Astrocyte of the cerebellum (primary cell): ENCODE measurements at regions not wholly inside any gene's neighbourhood (a gene's known extent, or its start where the extent isn't known, plus 50 kb on each side); places are given as distances from the start of the nearest gene placed in this dataset.

Experiments used
- DNase-seq: peaks from one replicate; pipeline ENCODE4 v3.0.0-alpha.2; 2011; ENCODE audit warnings: low read depth
- H3K4me3 ChIP-seq: 2 replicates; pipeline ENCODE4 v1.5.1; 2011; ENCODE audit warnings: mild to moderate bottlenecking, low read depth, low read length, moderate library complexity
- CTCF ChIP-seq: IDR thresholded peaks from 2 replicates; pipeline ENCODE4 v1.5.1; 2012; ENCODE audit warnings: low read length, low read depth, moderate library complexity, mild to moderate bottlenecking; ENCODE audit errors: missing control alignments
- in situ Hi-C: cut with HindIII; loops from 2 replicates; pipeline ENCODE4 v1.10.0; 2017; ENCODE audit warnings: low sequenced_read_pairs

GRCh38 chr20:56885521-56885920, 256.4 kb downstream of the TFAP2C start:
- in situ Hi-C loops: no loop called here

GRCh38 chr20:56890011-56890410, 260.9 kb downstream of the TFAP2C start:
- in situ Hi-C loops: no loop called here
- DNase-seq: no peak
- H3K4me3 ChIP-seq: no peak overlapping the region
- no peak for TF ChIP-seq CTCF

More at GRCh38 chr20:56885521-56885920, 256.4 kb downstream of the TFAP2C start:
- no peak overlapping the region for H3K4me3 ChIP-seq
- TF ChIP-seq CTCF: no peak
- no peak for DNase-seq

GRCh38 chr20:56893226-56893917, 264.3 kb downstream of the TFAP2C start:
- no peak for TF ChIP-seq CTCF
- no peak for DNase-seq
- in situ Hi-C loops: no loop called here

GRCh38 chr20:56896447-56896846, 267.3 kb downstream of the TFAP2C start:
- in situ Hi-C loops: no loop called here
- no peak overlapping the region for H3K4me3 ChIP-seq
- TF ChIP-seq CTCF: no peak
- no peak for DNase-seq

More at GRCh38 chr20:56893226-56893917, 264.3 kb downstream of the TFAP2C start:
- H3K4me3 ChIP-seq: no peak overlapping the region

- H3K4me3 ChIP-seq: no peak overlapping the region
- no peak for DNase-seq
- no peak for TF ChIP-seq CTCF
- in situ Hi-C loops: no loop called here
Observed at GRCh38 chr20:56897318-56897957, 268.3 kb downstream of the TFAP2C start.

GRCh38 chr20:56897958-56898349, 268.8 kb downstream of the TFAP2C start:
- TF ChIP-seq CTCF: no peak
- no peak for DNase-seq
- in situ Hi-C loops: no loop called here
- no peak overlapping the region for H3K4me3 ChIP-seq
